AML-193 (cell line): ENCODE measurements at regions not wholly inside any gene's neighbourhood (a gene's known extent, or its start where the extent isn't known, plus 50 kb on each side); places are given as distances from the start of the nearest gene placed in this dataset.
A peak's percentile ranks its signal among the peaks of the same experiment; 100 is the strongest.
"Not testable (repeated sequence)": the region's sequence is repeated elsewhere in the genome, so short reads cannot be mapped to it uniquely, and the experiment has no call there.

Experiments used
- DNase-seq, 2 experiments: peaks; one replicate each; lab custom pipeline; 2025; lab: John Stamatoyannopoulos, UW

DNA sequence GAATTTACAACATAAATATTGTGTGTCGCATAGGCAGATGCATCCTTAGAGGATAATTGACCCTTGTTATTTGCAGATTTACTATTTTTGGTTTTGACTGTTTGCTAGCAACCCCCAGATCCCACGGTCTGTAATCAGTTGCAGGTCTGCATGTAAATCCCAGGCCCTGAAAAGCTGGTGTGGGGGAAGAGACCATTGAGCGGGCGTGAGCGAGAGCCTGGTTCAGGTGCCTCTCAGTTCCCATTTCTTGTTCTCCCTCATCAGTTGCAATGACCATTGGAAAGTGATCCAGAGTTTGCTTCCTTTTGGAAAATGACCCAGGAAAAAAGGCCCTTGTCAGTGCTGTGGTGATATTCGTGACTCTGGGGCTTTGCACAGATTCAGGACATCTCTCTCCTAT lies 238.9 kb downstream of the UACA start:
- no peak for DNase-seq

DNA sequence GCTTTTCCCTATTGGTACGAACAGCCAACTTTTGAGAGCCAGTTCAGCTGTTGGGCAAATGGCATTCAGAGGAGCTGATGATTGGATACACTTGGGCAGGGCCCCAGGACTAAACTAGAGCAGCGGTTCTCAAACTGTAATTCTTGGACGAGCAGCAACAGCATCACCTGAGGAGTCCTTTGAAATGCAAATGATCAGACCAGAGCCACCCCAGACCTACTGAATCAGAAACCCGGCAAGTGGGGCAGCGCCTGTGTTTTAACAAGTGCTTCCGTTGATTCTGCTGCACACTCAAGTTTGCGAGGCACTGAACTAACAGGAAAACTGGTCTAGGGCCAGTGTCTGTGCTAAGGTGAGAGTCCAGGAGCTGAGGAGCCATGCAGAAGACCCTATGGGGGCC lies 239.7 kb downstream of the UACA start:
- no peak for DNase-seq

DNA sequence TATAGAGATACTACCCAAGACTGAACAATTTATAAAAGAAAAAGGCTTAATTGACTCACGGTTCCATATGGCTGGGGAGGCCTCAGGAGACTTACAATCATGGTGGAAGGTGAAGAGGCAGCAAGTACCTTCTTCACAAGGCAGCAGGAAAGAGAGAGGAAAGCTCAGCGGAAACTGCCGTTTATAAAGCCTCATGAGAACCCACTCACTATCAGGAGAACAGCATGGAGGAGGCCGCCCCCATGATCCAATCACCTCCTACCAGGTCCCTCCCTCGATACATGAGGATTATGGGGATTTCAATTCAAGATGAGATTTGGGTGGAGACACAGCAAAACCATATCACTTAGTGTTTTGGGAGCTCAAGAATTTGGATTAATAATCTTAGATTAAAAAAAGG lies 240.2 kb downstream of the UACA start:
- DNase-seq = no peak

DNA sequence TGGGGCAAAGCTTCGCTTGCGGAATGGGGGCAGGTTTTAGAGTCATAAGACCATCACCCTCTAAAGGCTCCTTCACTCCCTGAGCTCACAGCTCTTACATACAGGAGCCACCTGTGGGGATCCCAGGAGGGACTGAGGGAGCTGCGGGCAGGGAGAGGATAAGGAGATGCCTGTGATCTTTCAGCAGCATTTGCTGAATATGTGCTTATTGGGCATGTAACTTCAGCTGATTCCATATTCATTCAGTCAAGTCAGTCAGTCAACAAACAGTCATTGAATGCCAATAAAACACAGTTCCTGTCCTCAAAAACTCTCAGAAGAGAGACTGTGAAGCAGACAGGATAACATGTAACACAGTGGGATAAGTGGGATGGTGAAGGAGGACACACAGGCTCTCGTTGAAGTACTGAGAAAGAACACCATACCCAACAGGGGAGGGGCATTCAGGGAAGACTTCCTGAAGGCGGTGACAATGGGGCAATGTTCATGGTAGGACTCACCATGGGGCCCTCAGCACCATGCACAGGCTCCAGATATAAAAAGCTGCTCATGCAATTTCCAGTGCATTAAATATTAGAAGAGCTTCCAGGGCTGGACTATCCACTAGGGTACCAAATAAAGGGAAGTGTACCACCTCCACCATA lies 240.9 kb downstream of the UACA start:
- no peak for DNase-seq

DNA sequence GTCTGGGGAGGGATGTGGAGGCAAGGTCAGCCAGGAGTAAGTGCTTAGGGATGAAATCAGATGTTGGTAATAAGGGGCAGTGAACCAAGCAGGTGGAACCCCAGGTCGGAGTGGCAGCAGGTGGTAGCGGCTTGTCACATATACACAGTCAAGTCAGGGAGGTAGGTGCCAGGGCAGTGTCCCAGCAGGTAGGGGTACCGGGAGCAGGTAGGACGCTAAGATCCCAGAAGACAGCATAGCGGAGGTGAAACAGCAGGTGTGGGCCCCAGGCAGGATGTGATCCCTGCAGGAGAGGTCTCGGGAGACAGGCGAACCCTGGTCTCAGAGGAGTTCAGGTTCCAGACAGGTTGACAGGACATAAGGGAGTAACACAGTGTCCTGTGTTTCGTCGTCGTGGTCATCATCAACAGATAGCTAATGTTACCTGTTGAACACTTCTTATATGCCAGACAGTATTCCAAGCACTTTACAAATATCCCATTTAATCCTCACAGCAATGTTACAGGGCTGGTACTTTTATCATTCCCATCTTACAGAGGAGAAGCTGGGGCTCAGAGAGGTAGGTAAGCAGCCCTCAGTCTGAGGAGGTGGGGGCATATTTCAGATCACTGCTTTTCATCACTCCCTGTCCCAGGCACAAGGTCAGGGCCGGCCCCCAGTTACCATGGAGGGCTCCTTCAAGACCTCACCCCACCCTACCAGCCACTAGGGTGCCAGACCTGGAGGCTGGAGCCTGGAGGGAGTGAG lies 241.6 kb downstream of the UACA start:
- DNase-seq = no peak

DNA sequence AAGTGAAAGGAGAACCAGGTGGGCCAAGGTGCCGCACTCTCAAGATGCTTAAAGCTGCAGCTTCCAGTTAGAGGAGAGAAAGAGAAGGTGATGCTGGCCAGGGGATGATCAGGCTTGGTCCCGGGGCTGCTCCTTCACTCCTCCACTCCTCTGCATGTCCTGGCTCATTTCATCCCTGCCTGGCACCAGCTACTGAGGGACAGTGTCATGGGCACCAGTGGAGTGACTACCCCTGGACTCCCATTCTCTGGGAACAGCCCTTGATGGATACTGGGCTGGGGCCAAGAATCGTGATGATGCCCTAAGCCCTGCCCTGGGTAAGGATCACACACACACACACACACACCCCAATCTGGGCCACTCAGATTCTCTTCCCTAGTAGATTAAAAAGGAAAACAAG lies 243.7 kb downstream of the UACA start:
- no peak for DNase-seq

DNA sequence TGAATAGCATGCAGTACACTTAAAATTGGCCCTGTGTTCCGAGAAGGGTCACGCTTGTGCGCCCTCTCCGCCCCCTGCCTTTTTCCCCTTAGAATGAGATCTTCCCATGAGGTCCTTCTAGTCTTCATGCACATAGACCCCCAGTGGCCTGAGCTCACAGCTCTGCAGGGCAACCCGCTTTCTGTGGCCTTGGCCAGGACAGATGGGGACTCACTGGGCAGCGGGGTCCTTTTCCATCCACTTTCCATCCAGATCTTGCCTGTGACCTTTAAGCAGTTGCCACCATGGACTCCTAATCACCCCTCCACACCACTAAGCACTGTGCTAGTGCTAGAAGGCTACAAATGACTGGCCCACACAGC lies 244.4 kb downstream of the UACA start:
- no peak for DNase-seq

DNA sequence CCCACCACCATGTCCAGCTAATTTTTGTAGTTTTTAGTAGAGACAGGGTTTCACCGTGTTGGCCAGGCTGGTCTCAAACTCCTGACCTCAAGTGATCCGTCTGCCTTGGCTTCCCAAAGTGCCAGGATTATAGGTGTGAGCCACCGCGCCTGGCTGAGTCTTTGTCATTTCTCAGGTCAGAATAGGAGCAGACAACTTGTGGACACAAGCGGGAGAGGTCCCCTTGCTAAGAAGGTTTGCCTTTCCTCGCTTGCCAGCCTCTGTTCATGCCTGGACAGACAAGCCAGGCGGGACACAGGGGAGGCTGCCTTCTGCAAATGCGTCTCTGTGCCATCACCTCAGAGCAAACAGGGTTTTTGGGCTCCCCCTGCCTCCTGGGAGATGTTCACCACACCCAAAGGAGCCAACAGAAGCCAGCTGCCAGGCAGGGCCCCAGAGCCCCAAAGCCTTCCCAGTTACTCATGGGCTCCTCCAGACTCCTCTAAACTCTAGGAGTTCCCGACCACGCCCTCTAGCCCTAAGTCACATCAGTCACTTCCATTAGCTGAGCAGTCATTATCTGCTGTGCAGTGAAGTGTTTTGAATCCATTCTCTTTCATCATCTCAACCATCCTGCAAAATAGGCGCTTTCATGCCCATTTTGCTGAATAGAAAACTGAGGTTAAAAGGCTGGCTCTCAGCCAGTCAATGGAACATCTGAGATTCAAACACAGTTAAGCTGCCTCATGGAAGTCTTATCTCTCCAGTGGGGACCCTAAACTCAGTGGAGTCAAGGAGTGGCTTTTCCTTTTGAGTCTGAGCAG lies 245.0 kb downstream of the UACA start:
- no peak for DNase-seq

DNA sequence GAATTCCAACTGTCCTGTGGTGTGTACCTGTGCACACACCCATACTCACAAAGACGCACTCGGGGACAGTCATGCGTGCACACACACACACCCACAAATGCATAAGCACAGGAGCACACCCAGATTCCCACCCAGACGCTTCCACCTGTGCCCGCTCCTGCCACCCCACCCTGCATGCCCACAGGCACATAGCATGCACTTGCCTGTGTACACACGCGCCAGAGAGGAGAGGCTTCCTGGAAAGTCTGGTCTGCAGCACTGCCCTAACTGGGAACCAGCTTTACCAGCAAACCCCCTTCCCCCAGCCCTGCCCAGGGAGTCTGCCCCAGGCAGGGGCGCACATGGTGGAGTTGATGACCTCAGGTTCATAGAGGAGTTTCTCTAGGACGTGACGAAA lies 246.2 kb downstream of the UACA start:
- no peak for DNase-seq

DNA sequence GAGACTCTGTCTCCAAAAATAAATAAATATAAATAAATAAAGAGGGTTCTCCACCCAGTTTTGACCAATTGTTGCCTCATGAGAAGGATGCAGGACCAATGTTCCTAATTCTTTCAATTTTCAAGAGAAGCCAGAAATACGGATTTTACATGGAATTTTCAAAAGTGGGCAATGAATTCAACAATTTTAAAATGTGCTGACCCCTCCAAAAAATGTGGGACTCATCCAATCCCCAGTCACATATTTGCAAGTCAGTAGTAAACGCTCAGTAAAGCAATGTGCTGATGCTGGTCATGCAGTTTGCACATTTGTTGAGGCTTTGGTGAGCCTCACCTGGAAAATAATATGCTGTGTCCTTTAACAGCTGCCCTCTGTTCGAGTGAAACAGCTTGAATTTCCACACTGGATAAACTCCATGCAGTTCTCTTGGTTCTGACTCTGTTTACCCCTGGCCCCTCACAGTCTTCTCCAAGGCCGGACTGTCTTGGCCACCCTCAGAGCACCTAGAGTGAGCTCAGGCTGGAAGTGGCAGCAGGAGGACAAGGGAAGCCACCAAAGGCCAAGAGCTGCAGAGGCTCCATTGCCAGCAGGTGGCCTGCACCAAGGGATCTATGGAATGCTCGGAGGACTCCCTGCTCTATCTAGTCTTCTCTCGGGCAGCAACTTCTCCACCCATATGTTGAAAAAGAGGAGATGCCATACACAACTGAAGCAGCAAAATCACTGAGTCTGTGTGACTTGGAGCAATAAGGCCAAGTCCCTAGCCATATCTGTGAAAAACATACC lies 246.8 kb downstream of the UACA start:
- no peak for DNase-seq

DNA sequence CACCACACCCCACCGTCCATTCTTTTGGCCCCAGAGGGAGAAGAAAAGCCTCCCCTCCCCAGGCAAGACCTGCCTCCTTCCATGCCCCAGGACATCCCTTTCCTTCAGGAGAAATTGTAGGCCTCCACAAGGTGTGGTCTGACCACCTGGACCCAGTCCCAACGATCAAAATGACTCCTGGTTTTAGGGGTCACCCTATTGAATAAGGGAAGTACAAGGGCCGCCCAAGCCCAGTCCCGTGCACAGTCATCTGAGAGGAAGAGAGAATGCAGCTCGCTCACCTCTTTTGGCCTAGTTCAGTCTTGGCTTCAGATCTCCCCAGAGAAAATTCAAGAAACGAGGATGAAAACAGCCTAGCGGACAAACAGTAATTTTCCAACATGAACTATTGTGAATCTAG lies 249.1 kb downstream of the UACA start:
- DNase-seq = no peak

DNA sequence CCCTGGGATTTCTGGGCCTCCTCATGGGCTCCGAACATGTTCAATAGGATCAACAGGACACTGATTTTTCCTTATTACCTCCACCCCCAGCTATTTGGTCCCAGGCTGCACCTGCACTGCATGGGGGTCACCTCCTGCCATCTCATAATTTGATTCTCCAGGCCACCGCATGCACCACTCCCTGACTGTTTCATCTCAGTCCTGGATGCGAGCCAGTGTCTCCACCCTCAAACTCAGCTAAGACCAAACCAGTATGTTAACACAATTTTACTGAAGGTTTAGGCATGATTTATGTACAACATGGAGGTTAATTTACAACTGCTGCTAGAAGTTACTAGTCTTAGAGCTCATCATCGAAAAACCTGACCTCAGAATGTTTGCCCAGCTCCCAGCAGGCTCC lies 249.5 kb downstream of the UACA start:
- DNase-seq = no peak

DNA sequence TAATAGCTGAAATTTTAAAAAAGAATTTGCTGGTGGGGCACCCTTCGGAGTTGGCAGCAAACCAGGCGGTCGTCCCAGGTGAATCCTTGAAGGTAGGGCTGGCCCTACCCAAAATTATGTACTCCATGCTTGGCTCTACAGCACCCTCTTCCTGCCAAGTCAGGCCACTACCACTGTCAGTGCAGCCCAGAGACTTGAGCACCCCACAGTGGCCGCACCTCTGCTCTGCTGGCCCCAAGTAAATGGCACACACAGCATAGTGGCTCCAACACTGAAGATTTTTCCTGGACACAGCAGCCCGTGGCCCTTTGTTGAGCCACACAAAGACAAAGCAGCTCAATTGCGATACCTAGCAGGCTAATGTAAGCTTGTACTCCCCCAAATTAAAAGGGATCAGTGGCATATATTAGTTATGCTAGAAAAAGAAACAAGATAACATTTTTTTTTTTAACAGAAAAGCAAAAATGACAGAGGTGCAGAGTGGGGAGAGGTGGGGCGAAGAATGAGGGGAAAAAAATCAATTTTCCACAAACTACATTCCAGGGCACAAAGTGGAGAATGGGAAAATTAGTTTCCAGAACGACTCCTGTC lies 250.5 kb downstream of the UACA start:
- DNase-seq = peak; percentile 76 to 79

DNA sequence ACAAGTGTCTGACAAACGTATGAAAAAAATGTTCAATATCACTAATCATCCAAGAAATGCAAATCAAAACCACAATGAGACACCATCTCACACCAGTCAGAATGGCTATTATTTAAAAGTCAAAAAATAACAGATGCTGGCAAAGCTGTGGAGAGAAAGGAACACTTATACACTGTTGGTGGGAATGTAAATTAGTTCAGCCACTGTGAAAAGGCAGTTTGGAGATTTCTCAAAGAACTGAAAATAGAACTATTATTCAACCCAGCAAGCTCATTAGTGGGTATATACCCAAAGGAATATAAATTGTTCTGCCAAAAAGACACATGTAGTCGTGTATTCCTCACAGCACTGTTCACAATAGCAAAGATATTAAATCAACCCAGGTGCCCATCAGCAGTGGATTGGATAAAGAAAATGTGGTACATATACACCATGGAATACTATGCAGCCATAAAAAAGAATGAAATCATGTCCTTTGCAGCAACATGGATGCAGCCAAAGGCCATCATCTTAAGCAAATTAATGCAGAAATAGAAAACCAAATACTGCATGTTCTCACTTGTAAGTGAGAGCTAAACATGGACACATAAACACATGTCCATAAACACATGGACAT lies 251.3 kb downstream of the UACA start:
- DNase-seq = not testable (repeated sequence)

DNA sequence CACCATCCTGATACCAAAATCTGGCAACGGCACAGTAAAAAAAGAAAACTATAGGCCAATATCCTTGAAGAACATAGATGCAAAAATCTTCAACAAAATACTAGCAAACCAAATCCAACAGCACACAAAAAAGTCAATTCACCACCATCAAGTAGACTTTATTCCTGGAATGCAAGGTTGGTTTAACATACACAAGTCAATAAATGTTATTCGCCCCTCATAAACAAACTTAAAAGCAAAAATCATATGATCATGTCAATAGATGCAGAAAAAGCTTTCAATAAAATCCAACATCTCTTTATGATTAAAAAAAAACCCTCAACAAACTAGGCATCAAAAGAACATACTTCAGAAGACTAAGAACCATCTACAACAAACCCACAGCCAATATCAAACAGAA lies 252.9 kb downstream of the UACA start:
- no peak for DNase-seq

DNA sequence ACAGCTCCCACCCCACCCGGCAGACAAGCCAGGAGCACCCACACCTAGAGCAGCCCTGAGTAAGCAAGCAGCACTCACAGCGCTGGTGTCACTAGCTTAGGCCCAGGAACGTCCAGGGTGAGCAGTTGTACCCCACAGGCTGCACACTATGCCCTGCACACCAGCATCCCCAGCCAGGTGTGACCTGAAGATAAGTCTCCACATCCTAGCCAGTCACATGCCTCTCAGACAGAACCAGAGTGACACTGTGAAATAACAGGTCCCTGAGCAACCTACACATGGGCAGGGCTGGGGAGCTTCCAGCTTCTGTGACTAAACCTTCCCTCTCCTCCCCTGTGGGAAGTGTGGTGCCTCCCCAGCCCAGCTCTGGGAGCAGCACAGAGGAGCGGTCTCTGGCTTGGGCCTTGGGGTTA lies 253.6 kb downstream of the UACA start:
- no peak for DNase-seq

DNA sequence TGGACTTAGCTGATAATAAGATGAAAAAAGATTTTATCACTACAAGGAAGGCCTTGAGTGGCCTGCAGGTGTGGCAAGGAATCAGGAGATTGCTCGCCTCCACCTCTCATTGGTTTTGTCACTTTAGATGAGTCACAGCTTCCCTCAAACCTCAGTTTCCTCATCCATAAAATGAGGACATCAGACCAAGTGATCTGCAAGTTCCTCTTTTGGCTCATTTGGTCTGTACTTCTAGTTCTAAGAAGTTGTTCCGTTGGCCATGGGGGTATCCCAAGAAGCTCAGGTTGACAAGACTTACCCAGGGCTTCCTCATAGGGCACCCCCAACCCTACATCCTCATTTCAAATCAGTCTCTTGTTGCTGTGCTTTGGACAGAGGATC lies 254.1 kb downstream of the UACA start:
- DNase-seq = peak; percentile 77 to 87

DNA sequence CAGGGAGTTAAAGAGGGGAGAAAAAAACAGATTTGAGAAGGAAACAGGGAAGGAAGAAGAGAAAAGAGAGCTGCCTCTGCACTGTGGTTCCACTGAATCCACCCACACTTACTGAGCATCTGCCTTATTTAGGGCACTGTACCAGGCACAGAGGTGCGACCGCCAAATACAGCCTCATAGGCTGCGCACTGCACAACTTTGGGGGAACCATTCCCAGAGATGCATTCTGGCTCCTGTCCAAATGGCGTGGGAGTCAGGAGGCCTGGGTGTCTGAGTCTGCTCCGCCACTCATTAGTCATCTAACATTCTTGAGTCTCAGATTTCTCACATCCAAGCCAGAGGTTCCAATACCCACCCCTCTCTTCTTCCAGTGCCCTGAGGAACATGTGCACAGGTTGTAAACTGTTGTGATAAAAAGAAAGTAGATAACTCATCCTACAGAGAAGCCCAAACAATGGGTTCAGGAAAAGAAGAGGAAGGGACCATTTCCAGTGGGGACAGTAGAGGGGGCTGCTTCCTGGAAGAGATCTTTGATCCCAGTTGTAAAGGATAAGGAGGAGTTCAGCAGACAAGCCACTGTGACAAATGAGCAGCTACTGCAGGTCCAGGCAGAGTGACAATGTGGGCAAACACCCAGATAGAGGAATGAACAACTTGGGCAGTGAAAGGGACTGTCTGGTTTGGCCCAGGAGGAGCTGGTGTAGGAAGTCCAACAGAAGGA lies 254.6 kb downstream of the UACA start:
- DNase-seq = no peak

DNA sequence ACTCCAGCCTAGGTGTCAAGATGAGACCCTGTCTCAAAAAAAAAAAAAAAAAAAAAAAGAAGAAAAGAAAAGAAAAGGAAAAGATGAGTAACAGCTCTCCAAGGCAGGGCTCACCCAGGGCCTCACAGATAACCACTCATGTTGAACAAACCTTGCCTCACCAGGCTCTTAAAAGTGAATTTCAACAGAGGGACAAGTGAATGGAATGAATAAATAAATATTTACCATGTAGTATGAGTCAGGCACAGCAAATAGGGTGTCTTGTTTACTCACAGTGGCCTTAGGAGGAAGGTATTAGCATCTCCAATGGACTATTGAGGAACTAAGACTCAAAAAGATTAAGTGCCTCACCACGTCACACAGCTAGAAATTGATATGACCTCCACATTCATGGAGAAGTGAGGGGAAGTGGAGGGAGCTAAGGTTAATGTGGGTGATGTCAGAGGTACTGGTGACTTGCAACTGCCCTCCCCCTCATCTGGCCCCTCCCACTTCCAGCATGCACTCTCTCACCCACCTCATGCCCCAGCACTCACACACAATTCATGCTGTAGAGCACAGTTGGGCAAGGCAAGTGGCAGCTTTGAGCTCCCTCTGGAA lies 255.5 kb downstream of the UACA start:
- DNase-seq = no peak
